ENCODE measurements at regions not wholly inside any gene's neighbourhood (a gene's known extent, or its start where the extent isn't known, plus 50 kb on each side); places are given as distances from the start of the nearest gene placed in this dataset.
"Not testable (repeated sequence)": the region's sequence is repeated elsewhere in the genome, so short reads cannot be mapped to it uniquely, and the experiment has no call there.

GRCh38 chr4:38386654-38387188 is 277.3 kb upstream of the KLF3 start:
- no peak for DNase-seq

GRCh38 chr4:38387348-38387747 is 276.7 kb upstream of the KLF3 start:
- no peak for DNase-seq

- DNase-seq: no peak
Observed at GRCh38 chr4:38387819-38388218, 276.2 kb upstream of the KLF3 start.

GRCh38 chr4:38388907-38389306 is 275.1 kb upstream of the KLF3 start:
- not testable (repeated sequence) for DNase-seq

GRCh38 chr4:38390969-38391545 is 272.9 kb upstream of the KLF3 start:
- no peak for DNase-seq

GRCh38 chr4:38392223-38392855 is 271.7 kb upstream of the KLF3 start:
- no peak for DNase-seq

- DNase-seq: no peak
Observed at GRCh38 chr4:38396091-38396490, 267.9 kb upstream of the KLF3 start.

GRCh38 chr4:38396845-38397547 is 267.0 kb upstream of the KLF3 start:
- DNase-seq: no peak

- no peak for DNase-seq
Observed at GRCh38 chr4:38400946-38401345, 263.1 kb upstream of the KLF3 start.

- DNase-seq: no peak
Observed at GRCh38 chr4:38406243-38406642, 257.8 kb upstream of the KLF3 start.

GRCh38 chr4:38409852-38410251 is 254.1 kb upstream of the KLF3 start:
- no peak for DNase-seq

GRCh38 chr4:38411092-38411491 is 252.9 kb upstream of the KLF3 start:
- DNase-seq: no peak

GRCh38 chr4:38411981-38412536 is 251.9 kb upstream of the KLF3 start:
- no peak for DNase-seq

GRCh38 chr4:38413524-38414341 is 250.3 kb upstream of the KLF3 start:
- DNase-seq: no peak

- DNase-seq: no peak
Observed at GRCh38 chr4:38414410-38414809, 249.6 kb upstream of the KLF3 start.

GRCh38 chr4:38415682-38416081 is 248.3 kb upstream of the KLF3 start:
- DNase-seq: no peak

GRCh38 chr4:38416450-38417014 is 247.5 kb upstream of the KLF3 start:
- no peak for DNase-seq

- not testable (repeated sequence) for DNase-seq
Observed at GRCh38 chr4:38420254-38420653, 243.7 kb upstream of the KLF3 start.

GRCh38 chr4:38422850-38423249 is 241.1 kb upstream of the KLF3 start:
- DNase-seq: no peak

GRCh38 chr4:38424151-38424871 is 239.7 kb upstream of the KLF3 start:
- DNase-seq: no peak

- DNase-seq: no peak
Observed at GRCh38 chr4:38426532-38426931, 237.5 kb upstream of the KLF3 start.

- DNase-seq: no peak
Observed at GRCh38 chr4:38430841-38431240, 233.2 kb upstream of the KLF3 start.
